Large intestine (tissue), 3 donors: ENCODE measurements at regions not wholly inside any gene's neighbourhood (a gene's known extent, or its start where the extent isn't known, plus 50 kb on each side); places are given as distances from the start of the nearest gene placed in this dataset.

Experiments
- DNase-seq, 2 donors: peaks; one replicate each; pipeline versions ENCODE4 v3.0.0 to v3.0.0-alpha.2; 2013
- H3K27ac ChIP-seq: one replicate; pipeline ENCODE4 v1.5.1; 2013; ENCODE audit warnings: low read length
- H3K27me3 ChIP-seq: 2 replicates; pipeline ENCODE4 v1.6.1; 2013; ENCODE audit warnings: low read length; ENCODE audit not compliant: control insufficient read depth, insufficient read depth
- H3K36me3 ChIP-seq: 2 replicates; pipeline ENCODE4 v1.6.1; 2013; ENCODE audit warnings: low read length; ENCODE audit not compliant: control insufficient read depth, insufficient read depth
- H3K4me1 ChIP-seq: one replicate; pipeline ENCODE4 v1.6.1; 2013; ENCODE audit warnings: low read length; ENCODE audit not compliant: control insufficient read depth, insufficient read depth
- H3K4me3 ChIP-seq: one replicate; pipeline ENCODE4 v1.5.1; 2013; ENCODE audit warnings: low read length
- H3K9me3 ChIP-seq: one replicate; pipeline ENCODE4 v1.6.1; 2013; ENCODE audit warnings: mild to moderate bottlenecking, low read depth, low read length, moderate library complexity; ENCODE audit not compliant: control insufficient read depth
- WGBS: methylation state at CpG from one replicate; pipeline ENCODE4 v1.1.5; 2013; ENCODE audit warnings: low lambda C conversion rate; ENCODE audit not compliant: insufficient coverage; 5-methylcytosine and 5-hydroxymethylcytosine counted together

DNA sequence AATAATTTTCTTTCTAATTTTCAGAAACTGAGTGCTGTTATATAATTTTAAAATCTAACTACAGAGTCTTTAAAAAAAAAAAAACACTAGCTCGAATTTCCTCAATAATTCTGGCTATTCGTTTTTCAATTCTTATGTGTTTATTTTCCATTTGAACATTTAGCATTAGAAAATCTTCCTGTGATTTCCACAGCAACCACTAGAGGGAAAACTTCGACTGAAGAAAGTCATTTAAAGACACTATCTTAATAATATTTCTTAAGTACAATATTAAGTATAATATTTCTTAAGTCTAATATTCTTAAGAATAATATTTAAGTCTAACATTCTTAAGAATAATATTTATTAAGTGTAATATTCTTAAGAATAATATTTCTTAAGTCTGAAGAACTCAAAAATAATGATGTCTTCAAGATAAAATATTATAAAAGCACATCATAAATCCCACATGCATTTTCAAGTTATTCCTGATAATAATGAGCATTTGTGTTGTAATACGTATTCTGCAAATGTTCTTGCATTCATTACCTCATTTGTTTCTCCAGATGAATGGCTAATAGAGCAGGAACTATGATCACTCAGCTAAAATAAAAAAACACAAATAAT is 118.4 kb upstream of the WDR17 start:
- DNase-seq = no peak
- Histone ChIP-seq H3K4me3 (no peak overlapping the region), H3K27ac (no peak overlapping the region), H3K4me1 (no peaks in the 10 kb centered on the region), H3K9me3 (no peaks in the 10 kb centered on the region), H3K27me3 (no peaks in the 10 kb centered on the region), H3K36me3 (no peaks in the 10 kb centered on the region)
- WGBS = 7% methylated on average over 3 of the region's 4 CpGs

DNA sequence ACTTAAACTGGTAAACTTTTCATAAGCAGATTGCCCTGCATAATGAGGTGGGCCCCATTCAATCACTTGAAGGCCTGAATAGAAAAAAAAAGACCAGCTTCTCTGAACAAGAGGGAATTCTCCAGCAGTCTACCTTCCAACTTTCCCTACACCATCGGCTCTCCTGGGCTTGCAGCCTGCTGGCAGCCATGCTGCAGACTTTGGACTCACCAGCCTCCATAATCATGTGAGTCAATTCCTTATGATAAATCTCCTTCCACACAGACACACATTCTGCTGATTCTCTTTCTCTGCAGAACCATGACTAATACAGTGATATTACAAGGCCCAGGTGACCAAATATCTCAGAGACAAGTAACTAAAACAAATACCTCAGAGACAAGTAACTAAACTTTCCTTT is 113.8 kb upstream of the WDR17 start:
- Histone ChIP-seq H3K27ac (peak overlapping the region; percentile 16), H3K36me3 (no peaks in the 10 kb centered on the region), H3K9me3 (no peaks in the 10 kb centered on the region), H3K27me3 (no peaks in the 10 kb centered on the region), H3K4me1 (no peaks in the 10 kb centered on the region), H3K4me3 (no peak overlapping the region)
- DNase-seq = peak; percentile 45 to 75
- no CpG with 5 or more reads among the region's 1 CpG for WGBS

DNA sequence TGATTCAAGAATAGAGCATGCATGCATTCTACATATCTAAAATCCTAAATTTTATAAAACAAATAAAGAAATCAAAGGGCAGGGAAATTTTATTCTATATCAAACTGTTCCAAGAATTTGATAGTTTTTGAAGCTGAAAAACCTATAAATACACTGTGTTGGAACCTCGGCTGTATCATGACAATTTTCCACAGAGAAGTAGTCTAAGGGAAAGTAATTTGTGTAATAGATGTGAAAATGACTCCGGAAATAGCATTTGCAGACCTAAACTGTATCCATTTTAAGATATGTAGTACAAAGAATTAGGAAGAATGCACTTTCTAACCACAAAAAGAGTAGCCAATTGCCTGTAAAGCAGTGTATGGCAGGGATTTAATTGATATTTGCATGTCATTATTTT is 112.5 kb upstream of the WDR17 start:
- DNase-seq = no peak
- Histone ChIP-seq H3K9me3 (no peaks in the 10 kb centered on the region), H3K36me3 (no peaks in the 10 kb centered on the region), H3K4me3 (no peak overlapping the region), H3K4me1 (no peaks in the 10 kb centered on the region), H3K27ac (no peak overlapping the region), H3K27me3 (no peaks in the 10 kb centered on the region)
- no CpG with 5 or more reads among the region's 2 CpGs for WGBS

DNA sequence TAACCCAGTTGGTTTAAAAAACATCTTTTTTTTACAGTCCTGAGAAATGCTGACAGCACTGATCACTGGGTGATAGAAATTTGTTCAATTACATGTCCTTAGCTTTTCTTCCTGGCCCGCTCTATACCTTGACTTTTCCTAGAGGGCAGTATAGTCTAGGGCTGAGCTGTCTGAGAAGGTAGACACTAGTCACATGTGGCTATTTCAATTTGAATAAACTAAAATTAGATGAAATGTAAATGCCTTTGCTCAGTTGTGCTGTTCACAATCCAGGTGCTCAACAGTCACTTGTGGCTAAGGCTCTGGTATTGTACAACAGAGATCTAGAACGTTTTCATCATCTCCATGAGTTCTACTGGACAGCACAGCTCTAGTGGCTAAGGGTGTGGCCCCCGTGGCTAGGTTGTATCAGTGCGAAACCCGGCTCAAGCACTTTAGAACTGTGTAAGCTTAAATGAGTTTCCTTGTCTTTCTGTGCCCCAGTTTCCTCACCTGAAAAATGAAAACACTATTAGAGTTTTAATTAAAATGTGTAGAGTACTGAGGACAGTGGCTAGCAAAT is 111.6 kb upstream of the WDR17 start:
- H3K27me3 ChIP-seq = no peaks in the 10 kb centered on the region
- no peaks in the 10 kb centered on the region for H3K36me3 ChIP-seq
- no peaks in the 10 kb centered on the region for H3K9me3 ChIP-seq
- DNase-seq = no peak
- no peak overlapping the region for H3K27ac ChIP-seq
- H3K4me1 ChIP-seq = no peaks in the 10 kb centered on the region
- 100% methylated on average over 3 of the region's 5 CpGs for WGBS
- no peak overlapping the region for H3K4me3 ChIP-seq

DNA sequence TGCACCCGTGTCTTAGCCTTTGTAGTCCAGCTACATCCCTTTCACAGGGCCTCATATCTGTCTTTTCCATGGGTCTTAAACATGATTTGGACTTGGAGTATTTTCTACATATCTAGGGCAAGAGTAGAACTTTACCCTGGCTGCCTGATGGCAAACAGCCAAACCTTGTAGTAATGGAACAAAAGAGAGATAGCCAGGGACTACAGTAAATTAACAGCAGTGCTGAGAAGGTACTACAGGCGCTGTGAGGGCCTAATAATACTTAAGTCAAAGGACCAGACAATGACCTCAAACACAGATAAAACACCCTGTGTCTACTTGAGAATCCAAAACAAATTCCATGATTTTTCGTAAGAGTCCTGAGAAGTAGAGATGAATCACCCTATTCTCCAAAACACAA is 111.0 kb upstream of the WDR17 start:
- peak in 1 of 2 donors; percentile 26 for DNase-seq
- Histone ChIP-seq H3K27ac (no peak overlapping the region), H3K4me3 (no peak overlapping the region), H3K4me1 (no peaks in the 10 kb centered on the region), H3K9me3 (no peaks in the 10 kb centered on the region), H3K36me3 (no peaks in the 10 kb centered on the region), H3K27me3 (no peaks in the 10 kb centered on the region)
- WGBS = 60% methylated on average over 1 of the region's 3 CpGs

DNA sequence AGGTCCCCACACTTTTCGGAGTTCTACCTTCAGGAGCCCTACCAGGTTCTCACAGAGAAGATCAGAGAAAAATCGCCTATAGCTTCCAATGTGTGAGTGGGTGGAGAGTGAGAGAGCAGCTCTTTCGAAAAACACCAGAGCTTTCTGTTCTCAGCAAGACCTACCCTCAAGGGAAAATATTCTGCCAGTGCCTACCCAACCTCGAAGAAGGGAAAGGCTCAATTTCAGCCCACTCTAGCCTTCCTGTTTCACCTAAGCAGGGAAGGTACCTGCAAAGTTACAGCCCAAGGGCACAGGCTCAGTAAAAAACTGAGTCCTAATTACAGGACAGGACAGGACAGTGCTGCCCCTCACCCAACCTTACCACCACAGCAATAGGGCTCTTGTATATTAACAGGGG is 104.0 kb upstream of the WDR17 start:
- WGBS = no CpG with 5 or more reads among the region's 4 CpGs
- H3K36me3 ChIP-seq = no peaks in the 10 kb centered on the region
- H3K4me1 ChIP-seq = no peaks in the 10 kb centered on the region
- no peak overlapping the region for H3K27ac ChIP-seq
- H3K9me3 ChIP-seq = no peaks in the 10 kb centered on the region
- H3K27me3 ChIP-seq = no peaks in the 10 kb centered on the region
- DNase-seq = no peak
- no peak overlapping the region for H3K4me3 ChIP-seq

DNA sequence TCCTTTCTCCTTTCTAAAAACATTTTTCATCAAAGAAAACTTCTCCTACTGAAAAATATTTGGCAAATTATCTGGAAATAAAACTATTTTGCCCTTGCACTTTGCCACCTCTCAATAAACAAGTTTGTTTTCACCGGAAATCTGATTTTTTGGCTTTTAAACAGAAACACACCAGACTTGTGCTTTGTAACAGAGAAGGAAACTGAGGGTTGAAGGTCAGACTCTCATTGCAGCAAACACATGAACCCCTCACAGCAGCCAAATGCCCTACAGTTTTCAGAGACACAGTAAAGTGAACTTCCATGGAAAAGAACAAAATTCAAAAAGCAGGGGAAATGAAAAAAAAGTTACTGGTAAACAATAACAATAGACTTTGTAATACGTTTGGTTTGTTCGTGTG is 95.6 kb upstream of the WDR17 start:
- DNase-seq = no peak
- no peaks in the 10 kb centered on the region for H3K36me3 ChIP-seq
- no peak overlapping the region for H3K27ac ChIP-seq
- no peaks in the 10 kb centered on the region for H3K4me1 ChIP-seq
- 92% methylated on average over 2 of the region's 3 CpGs for WGBS
- no peak overlapping the region for H3K4me3 ChIP-seq
- no peaks in the 10 kb centered on the region for H3K9me3 ChIP-seq
- H3K27me3 ChIP-seq = no peaks in the 10 kb centered on the region

DNA sequence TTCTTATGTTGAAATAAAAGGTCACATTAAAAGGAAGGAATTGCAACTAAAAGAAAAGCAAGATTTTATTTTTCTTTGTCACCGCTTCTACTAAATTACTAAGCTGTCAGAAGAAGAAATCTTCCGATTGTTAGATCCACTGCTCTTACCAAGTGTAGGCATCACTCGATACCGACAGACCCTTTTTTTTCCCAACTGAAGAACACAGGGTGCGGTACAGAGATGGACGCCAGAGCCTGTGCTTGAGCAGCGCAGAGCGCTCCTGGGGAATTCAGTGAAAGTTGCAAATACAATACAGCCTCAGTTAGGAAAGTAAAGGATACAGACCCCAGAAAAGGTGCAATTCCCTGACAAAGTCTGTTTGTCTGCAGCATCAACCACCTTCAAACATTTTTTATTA is 94.9 kb upstream of the WDR17 start:
- Histone ChIP-seq H3K4me3 (no peak overlapping the region), H3K4me1 (no peaks in the 10 kb centered on the region), H3K27ac (no peak overlapping the region), H3K27me3 (no peaks in the 10 kb centered on the region), H3K9me3 (no peaks in the 10 kb centered on the region), H3K36me3 (no peaks in the 10 kb centered on the region)
- no CpG with 5 or more reads among the region's 8 CpGs for WGBS
- no peak for DNase-seq

DNA sequence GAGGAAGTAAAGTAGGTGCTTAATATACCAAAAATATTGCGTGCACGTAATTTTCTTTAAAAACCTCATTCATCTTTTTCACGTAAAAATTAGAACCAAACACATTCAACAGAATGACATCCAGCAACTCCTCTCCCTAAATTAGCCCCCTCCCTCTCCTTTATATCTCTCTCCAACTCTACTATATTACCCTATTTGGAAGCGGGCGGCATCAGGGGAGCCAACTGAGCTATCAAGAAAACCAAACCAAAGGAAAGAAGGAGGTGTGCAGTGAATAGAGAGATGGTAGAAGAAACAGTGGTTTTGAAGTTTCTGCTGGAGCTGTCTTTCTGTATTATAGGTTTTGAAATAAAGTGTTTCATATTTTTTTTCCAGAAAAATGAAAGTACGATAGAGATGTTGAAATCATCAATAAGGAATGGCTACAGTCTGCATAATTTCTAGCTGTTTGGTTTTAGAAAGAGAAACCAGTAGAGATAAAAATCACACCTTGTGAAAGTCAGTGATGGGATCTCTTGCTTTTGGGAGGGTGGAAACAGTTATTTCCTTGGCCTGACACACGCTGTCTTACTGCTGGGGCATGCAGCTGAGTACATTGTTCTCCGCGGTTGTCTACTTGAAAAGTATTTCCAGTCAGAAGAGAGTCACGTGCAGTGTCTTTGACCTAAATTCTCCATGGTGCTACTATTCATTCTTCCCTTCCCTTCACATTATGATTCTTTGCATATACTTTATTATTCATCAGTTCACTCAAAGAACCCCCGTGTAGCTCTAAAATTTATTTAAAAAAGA is 94.1 kb upstream of the WDR17 start:
- H3K9me3 ChIP-seq = no peaks in the 10 kb centered on the region
- WGBS = 85% methylated on average over 5 of the region's 11 CpGs
- H3K27me3 ChIP-seq = no peaks in the 10 kb centered on the region
- H3K4me3 ChIP-seq = no peak overlapping the region
- no peak for DNase-seq
- no peak overlapping the region for H3K27ac ChIP-seq
- H3K36me3 ChIP-seq = no peaks in the 10 kb centered on the region
- no peaks in the 10 kb centered on the region for H3K4me1 ChIP-seq

DNA sequence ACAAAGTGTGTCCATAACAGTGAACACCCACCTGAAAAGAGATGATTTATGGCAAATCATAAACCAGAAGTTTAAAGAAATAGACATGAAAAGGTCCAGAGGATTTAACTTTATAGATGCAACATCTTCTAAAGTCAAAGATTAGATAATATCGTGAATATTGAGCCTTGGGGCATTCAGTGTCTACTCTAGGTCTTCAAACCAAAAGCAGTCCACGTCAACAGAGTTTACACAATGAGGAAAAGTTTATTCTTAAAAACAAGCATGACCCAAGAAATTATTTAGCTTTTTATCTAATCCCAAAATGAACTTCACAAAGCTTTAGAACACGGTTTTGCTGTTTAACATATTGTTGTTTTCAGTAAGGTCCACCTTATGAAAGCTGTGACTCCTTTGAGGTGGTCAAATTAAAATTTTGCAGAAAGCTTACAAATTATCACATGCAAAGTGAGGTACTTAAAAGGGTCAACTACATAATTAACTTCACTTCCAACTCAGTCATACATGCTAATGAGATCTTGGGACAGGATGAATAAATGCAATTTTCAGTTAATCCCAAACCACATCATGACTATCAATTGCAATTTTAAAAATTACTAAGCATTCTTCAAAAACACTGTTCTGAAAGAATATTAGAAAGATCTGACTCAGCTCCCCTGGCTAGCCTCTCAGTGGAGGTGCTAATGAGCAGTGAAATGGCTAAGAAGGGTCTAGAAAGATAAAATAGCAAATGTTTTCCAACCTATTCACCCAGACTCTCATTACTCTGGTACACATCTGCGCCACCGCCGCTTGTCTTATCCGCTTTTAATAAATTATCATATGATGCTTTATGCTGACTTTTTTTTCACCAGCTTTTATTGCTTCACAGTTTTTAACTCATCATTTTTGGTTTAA is 92.4 kb upstream of the WDR17 start:
- Histone ChIP-seq H3K36me3 (no peaks in the 10 kb centered on the region), H3K4me1 (no peaks in the 10 kb centered on the region), H3K9me3 (no peaks in the 10 kb centered on the region), H3K4me3 (no peak overlapping the region), H3K27me3 (no peaks in the 10 kb centered on the region), H3K27ac (no peak overlapping the region)
- 85% methylated on average over 5 of the region's 7 CpGs for WGBS
- DNase-seq = no peak
